Stimulated activated CD4-positive, alpha-beta T cell treated with anti-CD3 and anti-CD28 coated beads, Interleukin-4, amount 100 ng/mL, for 4 hours (primary cell): ENCODE measurements at regions not wholly inside any gene's neighbourhood (a gene's known extent, or its start where the extent isn't known, plus 50 kb on each side); places are given as distances from the start of the nearest gene placed in this dataset.
A peak's percentile ranks its signal among the peaks of the same experiment; 100 is the strongest.

ENCODE experiments used
- DNase-seq, 2 experiments: peaks; one replicate each; pipeline ENCODE4 v3.0.0-alpha.2; 2020

DNA sequence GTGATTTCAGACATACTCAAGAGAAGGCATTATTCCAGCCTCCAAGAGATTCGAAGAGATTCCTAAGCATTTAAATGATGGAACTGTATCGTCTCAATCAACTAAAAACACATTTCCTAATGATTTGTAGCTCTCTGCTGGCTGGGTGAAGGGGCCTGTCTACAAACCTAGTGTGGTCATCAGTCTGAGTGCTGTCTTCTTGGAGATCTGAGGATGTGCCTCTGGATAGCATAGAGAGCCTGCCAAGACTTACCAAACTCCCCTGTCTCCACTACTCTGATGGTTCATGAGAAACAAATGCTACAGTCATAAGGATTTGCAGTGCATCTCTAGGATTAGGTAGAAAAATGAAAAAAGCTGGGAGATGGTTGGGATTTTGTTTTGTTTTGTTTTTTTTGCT, 176.9 kb upstream of the CITED2 start:
- DNase-seq: no peak

DNA sequence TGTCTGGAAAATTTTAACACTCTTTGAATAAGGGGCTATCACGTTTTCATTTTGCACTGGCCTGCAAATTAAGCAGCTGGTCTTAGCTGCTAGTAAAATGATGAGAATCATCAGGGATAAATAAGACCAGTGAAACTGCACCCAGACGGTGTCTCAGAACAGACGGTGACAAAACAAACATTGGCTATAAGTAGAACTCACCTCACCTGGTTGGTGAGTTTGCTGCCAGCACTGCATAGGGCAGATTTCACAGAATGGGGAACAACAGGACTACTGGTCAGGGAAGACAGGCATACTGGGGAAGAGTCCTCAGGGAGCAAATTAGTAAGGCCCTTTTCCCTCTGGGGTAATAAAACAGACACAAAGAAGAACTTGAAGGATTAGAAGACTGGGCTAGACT, 175.9 kb upstream of the CITED2 start:
- DNase-seq: no peak

DNA sequence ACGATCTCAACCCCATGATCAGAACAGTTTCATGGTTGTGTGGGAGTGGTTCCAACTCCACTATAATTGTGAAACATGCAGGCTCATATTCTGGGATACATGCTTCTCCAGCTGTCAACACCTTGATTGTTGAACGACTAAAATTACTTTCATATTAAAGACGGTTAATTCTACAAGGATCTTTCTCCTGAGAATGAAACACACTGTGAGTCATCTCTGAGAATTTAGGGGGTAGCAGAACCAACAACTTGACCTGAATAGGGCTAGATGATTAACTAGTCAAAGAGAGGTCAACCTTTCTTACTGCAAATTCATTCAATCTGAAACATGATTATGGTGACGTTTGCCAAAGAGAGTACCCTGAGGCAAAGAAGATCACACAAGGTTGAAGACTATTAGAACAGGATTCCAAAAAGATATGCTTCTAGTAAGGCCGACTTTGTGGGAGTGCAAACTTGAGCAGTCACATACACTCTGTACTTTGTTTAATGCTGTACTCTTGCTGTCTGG, 175.2 kb upstream of the CITED2 start:
- DNase-seq: no peak

DNA sequence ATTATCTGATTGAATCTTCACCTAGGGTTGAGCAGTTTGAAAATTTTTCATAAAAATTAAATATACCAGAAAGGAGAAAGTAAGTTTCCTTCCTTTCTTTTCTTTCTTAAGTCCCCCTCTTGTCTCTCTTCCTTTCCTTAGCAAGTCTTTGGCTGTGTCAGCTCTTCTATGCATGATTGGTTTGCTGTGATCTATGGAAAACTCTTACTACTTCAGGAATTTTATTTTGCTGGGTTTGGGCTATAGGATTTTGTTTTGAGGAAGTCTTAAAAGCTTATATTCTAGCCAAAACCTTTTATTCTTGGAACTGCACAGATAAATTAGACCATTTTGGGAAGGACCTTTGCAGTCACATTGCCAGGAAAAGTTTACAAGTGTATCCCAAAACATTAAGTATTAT, 173.4 kb upstream of the CITED2 start:
- DNase-seq: no peak

GRCh38 chr6:139547122-139547776, 172.8 kb upstream of the CITED2 start:
- DNase-seq: no peak

- DNase-seq: no peak
Measured at GRCh38 chr6:139546106-139546472, 171.6 kb upstream of the CITED2 start.

- DNase-seq: no peak
Measured at GRCh38 chr6:139545206-139546105, 171.0 kb upstream of the CITED2 start.

GRCh38 chr6:139544701-139545057, 170.2 kb upstream of the CITED2 start:
- no peak for DNase-seq

DNA sequence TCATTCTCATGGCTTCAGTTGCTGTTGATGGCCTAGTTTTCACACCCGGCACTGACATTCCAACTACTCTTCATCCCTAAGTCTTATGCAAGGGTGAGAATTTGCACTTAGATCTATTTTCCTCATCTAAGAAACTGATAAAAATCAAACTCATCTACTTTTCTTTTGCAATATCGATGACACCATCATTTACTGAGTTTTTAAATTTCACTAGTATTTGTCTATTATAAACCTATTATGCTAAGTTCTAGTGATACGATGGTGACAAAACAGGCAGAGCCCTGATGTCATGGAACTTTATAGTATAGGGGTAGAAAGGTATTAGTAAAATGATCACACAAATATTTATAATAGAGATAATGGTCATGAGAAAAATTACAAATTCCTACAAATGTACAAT, 167.9 kb upstream of the CITED2 start:
- no peak for DNase-seq

- DNase-seq: no peak
Measured at GRCh38 chr6:139540894-139541293, 166.4 kb upstream of the CITED2 start.

- DNase-seq: peak in 1 of 2 experiments; percentile 11
Measured at GRCh38 chr6:139540276-139540675, 165.8 kb upstream of the CITED2 start.

GRCh38 chr6:139539852-139540251, 165.4 kb upstream of the CITED2 start:
- DNase-seq: no peak

- no peak for DNase-seq
Measured at GRCh38 chr6:139538366-139538765, 163.9 kb upstream of the CITED2 start.

- DNase-seq: no peak
Measured at GRCh38 chr6:139536751-139537617, 162.5 kb upstream of the CITED2 start.

GRCh38 chr6:139534472-139535115, 160.1 kb upstream of the CITED2 start:
- no peak for DNase-seq

GRCh38 chr6:139533573-139534471, 159.4 kb upstream of the CITED2 start:
- no peak for DNase-seq

DNA sequence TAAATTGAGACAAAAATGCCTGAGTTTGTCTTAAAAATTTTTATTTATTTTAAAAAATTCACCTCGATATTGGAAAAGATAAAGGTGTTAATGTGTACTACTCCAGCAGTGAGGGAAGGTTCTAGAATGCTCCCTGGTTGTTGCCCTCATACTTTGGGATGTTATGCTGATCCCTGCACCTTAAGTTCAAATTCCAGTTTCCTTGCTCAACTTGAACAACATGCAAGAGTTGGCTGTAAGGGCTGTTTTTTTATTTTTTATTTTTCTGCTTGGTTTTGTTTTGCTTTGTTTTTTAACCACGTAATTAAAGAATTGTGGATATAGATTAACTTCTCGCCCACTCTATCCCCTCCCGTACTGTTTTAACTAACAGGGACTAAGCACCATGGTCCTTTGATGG, 158.7 kb upstream of the CITED2 start:
- no peak for DNase-seq

DNA sequence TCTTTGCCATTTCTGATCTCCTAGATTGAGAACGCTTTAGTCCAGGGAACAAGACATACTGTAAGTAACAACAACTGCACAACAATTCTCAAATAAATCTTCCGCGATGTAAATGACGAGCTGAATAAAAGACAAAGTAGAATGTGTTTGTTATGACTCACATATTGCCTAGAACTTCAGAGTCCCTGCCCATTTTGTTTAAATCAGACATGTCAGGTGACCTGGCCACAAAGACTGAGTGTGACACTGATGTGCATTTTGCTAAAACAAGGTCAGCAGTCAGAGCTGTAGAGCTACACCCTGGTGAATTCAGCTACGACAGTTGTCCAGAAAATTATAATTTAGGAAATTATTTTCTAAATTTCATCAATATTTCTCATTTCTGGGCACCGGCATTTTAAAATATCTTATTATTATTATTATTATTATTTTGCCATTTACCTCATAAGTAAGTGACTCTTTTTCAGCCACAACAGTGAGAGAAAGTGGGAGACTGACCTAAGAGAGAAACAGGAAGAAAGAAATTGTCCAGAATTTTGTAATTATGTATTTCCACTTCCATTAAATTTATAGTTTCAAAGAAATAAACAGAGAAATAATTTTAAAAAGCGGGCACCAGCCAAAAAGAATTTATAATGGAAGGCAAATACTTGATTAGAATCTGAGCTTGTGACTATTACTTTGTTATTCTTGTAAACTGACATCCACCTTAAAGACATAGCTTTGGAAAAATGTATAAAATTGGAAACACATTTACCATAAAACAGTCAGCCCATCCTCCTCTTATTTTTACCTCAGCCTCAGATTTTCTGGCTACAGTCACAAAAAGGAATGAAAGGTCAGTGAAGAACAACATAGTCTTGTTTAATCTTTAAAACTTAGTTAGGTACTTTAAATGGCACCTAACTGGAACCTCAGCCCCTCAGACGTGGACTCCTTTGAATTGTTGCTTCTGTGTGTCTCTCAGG, 157.0 kb upstream of the CITED2 start:
- DNase-seq: peak in 1 of 2 experiments; percentile 27

DNA sequence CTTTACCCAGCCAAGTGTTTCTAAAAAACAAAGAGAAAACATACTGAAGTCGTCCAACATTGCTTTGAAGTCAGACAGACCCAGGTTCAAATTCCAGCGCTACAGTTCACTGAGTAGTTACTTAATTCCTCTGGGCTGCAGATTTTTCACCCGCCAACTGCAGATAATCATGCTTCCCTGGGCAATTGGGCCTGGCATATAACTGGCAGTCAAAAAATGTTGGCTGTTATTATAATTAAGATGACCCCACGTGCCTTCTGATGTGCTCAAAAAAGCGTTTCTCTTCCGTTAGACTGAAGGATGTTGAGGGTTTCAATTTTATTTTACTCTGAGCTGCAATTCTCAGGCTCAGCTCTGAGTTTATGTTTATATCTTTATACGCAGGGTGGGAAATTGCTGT, 156.1 kb upstream of the CITED2 start:
- no peak for DNase-seq

GRCh38 chr6:139529420-139529819, 155.0 kb upstream of the CITED2 start:
- no peak for DNase-seq
